ENCODE measurements at regions not wholly inside any gene's neighbourhood (a gene's known extent, or its start where the extent isn't known, plus 50 kb on each side); places are given as distances from the start of the nearest gene placed in this dataset.

- H3K36me3 Mint-ChIP-seq (ENCODE audit: low read depth) = no peaks in the 10 kb centered on the region
- H3K9me3 Mint-ChIP-seq = no peaks in the 10 kb centered on the region
- no peaks in the 10 kb centered on the region for H3K27me3 Mint-ChIP-seq (ENCODE audit: low read depth)
- no peak for DNase-seq (ENCODE audit: low spot score)
- no peaks in the 10 kb centered on the region for H3K4me1 Mint-ChIP-seq (ENCODE audit: low read depth)
- no peak overlapping the region for H3K27ac Mint-ChIP-seq
- no peak overlapping the region for H3K4me3 Mint-ChIP-seq
These were observed 180.2 kb downstream of the CCT6B start for GRCh38 chr17:34781071-34781470.

GRCh38 chr17:34780438-34780837, 180.8 kb downstream of the CCT6B start:
- Mint-ChIP-seq H3K36me3 (ENCODE audit: low read depth) (no peaks in the 10 kb centered on the region), H3K9me3 (no peaks in the 10 kb centered on the region), H3K27ac (no peak overlapping the region), H3K4me3 (no peak overlapping the region), H3K27me3 (ENCODE audit: low read depth) (no peaks in the 10 kb centered on the region), H3K4me1 (ENCODE audit: low read depth) (no peaks in the 10 kb centered on the region)
- no peak for DNase-seq (ENCODE audit: low spot score)

- H3K9me3 Mint-ChIP-seq = no peaks in the 10 kb centered on the region
- no peak for DNase-seq (ENCODE audit: low spot score)
- no peaks in the 10 kb centered on the region for H3K27me3 Mint-ChIP-seq (ENCODE audit: low read depth)
- H3K27ac Mint-ChIP-seq = no peak overlapping the region
- H3K4me3 Mint-ChIP-seq = no peak overlapping the region
- H3K36me3 Mint-ChIP-seq (ENCODE audit: low read depth) = no peaks in the 10 kb centered on the region
- no peaks in the 10 kb centered on the region for H3K4me1 Mint-ChIP-seq (ENCODE audit: low read depth)
These were observed 184.5 kb downstream of the CCT6B start for GRCh38 chr17:34776456-34777443.

- H3K27ac Mint-ChIP-seq = no peak overlapping the region
- H3K4me1 Mint-ChIP-seq (ENCODE audit: low read depth) = no peaks in the 10 kb centered on the region
- H3K36me3 Mint-ChIP-seq (ENCODE audit: low read depth) = no peaks in the 10 kb centered on the region
- no peak overlapping the region for H3K4me3 Mint-ChIP-seq
- no peak for DNase-seq (ENCODE audit: low spot score)
- no peaks in the 10 kb centered on the region for H3K9me3 Mint-ChIP-seq
- H3K27me3 Mint-ChIP-seq (ENCODE audit: low read depth) = no peaks in the 10 kb centered on the region
These were observed 188.2 kb downstream of the CCT6B start for GRCh38 chr17:34773036-34773435.

- Mint-ChIP-seq H3K9me3 (no peaks in the 10 kb centered on the region), H3K36me3 (ENCODE audit: low read depth) (no peaks in the 10 kb centered on the region), H3K27ac (no peak overlapping the region), H3K4me1 (ENCODE audit: low read depth) (no peaks in the 10 kb centered on the region), H3K4me3 (no peak overlapping the region), H3K27me3 (ENCODE audit: low read depth) (no peaks in the 10 kb centered on the region)
- no peak for DNase-seq (ENCODE audit: low spot score)
These were observed 189.4 kb downstream of the CCT6B start for GRCh38 chr17:34771891-34772290.

- no peaks in the 10 kb centered on the region for H3K4me1 Mint-ChIP-seq (ENCODE audit: low read depth)
- H3K27ac Mint-ChIP-seq = no peak overlapping the region
- no peaks in the 10 kb centered on the region for H3K27me3 Mint-ChIP-seq (ENCODE audit: low read depth)
- no peaks in the 10 kb centered on the region for H3K9me3 Mint-ChIP-seq
- H3K36me3 Mint-ChIP-seq (ENCODE audit: low read depth) = no peaks in the 10 kb centered on the region
- H3K4me3 Mint-ChIP-seq = no peak overlapping the region
- DNase-seq (ENCODE audit: low spot score) = no peak
These were observed 190.7 kb downstream of the CCT6B start for GRCh38 chr17:34770586-34770985.

GRCh38 chr17:34769899-34770298, 190.5 kb downstream of the TMEM132E start:
- H3K4me3 Mint-ChIP-seq = no peak overlapping the region
- no peaks in the 10 kb centered on the region for H3K9me3 Mint-ChIP-seq
- no peak for DNase-seq (ENCODE audit: low spot score)
- H3K27ac Mint-ChIP-seq = no peak overlapping the region
- no peaks in the 10 kb centered on the region for H3K36me3 Mint-ChIP-seq (ENCODE audit: low read depth)
- H3K4me1 Mint-ChIP-seq (ENCODE audit: low read depth) = no peaks in the 10 kb centered on the region
- no peaks in the 10 kb centered on the region for H3K27me3 Mint-ChIP-seq (ENCODE audit: low read depth)

GRCh38 chr17:34769049-34769448, 189.7 kb downstream of the TMEM132E start:
- H3K27me3 Mint-ChIP-seq (ENCODE audit: low read depth) = peaks cover 2% of the 10 kb centered on the region
- no peak overlapping the region for H3K27ac Mint-ChIP-seq
- DNase-seq (ENCODE audit: low spot score) = no peak
- no peaks in the 10 kb centered on the region for H3K36me3 Mint-ChIP-seq (ENCODE audit: low read depth)
- no peaks in the 10 kb centered on the region for H3K9me3 Mint-ChIP-seq
- H3K4me1 Mint-ChIP-seq (ENCODE audit: low read depth) = no peaks in the 10 kb centered on the region
- H3K4me3 Mint-ChIP-seq = no peak overlapping the region

GRCh38 chr17:34765291-34765690, 185.9 kb downstream of the TMEM132E start:
- Mint-ChIP-seq H3K27ac (no peak overlapping the region), H3K9me3 (no peaks in the 10 kb centered on the region), H3K4me1 (ENCODE audit: low read depth) (no peaks in the 10 kb centered on the region), H3K4me3 (no peak overlapping the region), H3K27me3 (ENCODE audit: low read depth) (peaks cover 7% of the 10 kb centered on the region), H3K36me3 (ENCODE audit: low read depth) (no peaks in the 10 kb centered on the region)
- DNase-seq (ENCODE audit: low spot score) = no peak

- Mint-ChIP-seq H3K9me3 (no peaks in the 10 kb centered on the region), H3K27ac (no peak overlapping the region), H3K4me1 (ENCODE audit: low read depth) (no peaks in the 10 kb centered on the region), H3K27me3 (ENCODE audit: low read depth) (peaks cover 7% of the 10 kb centered on the region), H3K36me3 (ENCODE audit: low read depth) (no peaks in the 10 kb centered on the region), H3K4me3 (no peak overlapping the region)
- no peak for DNase-seq (ENCODE audit: low spot score)
These were observed 185.3 kb downstream of the TMEM132E start for GRCh38 chr17:34764716-34765115.

GRCh38 chr17:34763728-34764665, 184.6 kb downstream of the TMEM132E start:
- no peak overlapping the region for H3K4me3 Mint-ChIP-seq
- H3K27ac Mint-ChIP-seq = no peak overlapping the region
- no peaks in the 10 kb centered on the region for H3K4me1 Mint-ChIP-seq (ENCODE audit: low read depth)
- no peaks in the 10 kb centered on the region for H3K36me3 Mint-ChIP-seq (ENCODE audit: low read depth)
- DNase-seq (ENCODE audit: low spot score) = no peak
- H3K27me3 Mint-ChIP-seq (ENCODE audit: low read depth) = peaks cover 7% of the 10 kb centered on the region
- H3K9me3 Mint-ChIP-seq = no peaks in the 10 kb centered on the region

- H3K27ac Mint-ChIP-seq = no peak overlapping the region
- no peak for DNase-seq (ENCODE audit: low spot score)
- H3K36me3 Mint-ChIP-seq (ENCODE audit: low read depth) = no peaks in the 10 kb centered on the region
- no peaks in the 10 kb centered on the region for H3K4me1 Mint-ChIP-seq (ENCODE audit: low read depth)
- no peaks in the 10 kb centered on the region for H3K9me3 Mint-ChIP-seq
- H3K4me3 Mint-ChIP-seq = no peak overlapping the region
- peaks cover 7% of the 10 kb centered on the region for H3K27me3 Mint-ChIP-seq (ENCODE audit: low read depth)
These were observed 182.7 kb downstream of the TMEM132E start for GRCh38 chr17:34762078-34762477.

GRCh38 chr17:34761646-34762045, 182.3 kb downstream of the TMEM132E start:
- no peaks in the 10 kb centered on the region for H3K9me3 Mint-ChIP-seq

GRCh38 chr17:34760931-34761495, 181.6 kb downstream of the TMEM132E start:
- peaks cover 7% of the 10 kb centered on the region for H3K27me3 Mint-ChIP-seq (ENCODE audit: low read depth)
- DNase-seq (ENCODE audit: low spot score) = no peak
- no peak overlapping the region for H3K4me3 Mint-ChIP-seq

More at GRCh38 chr17:34761646-34762045, 182.3 kb downstream of the TMEM132E start:
- Mint-ChIP-seq H3K4me1 (ENCODE audit: low read depth) (no peaks in the 10 kb centered on the region), H3K27me3 (ENCODE audit: low read depth) (peaks cover 7% of the 10 kb centered on the region), H3K4me3 (no peak overlapping the region), H3K27ac (no peak overlapping the region), H3K36me3 (ENCODE audit: low read depth) (no peaks in the 10 kb centered on the region)
- DNase-seq (ENCODE audit: low spot score) = no peak

More at GRCh38 chr17:34760931-34761495, 181.6 kb downstream of the TMEM132E start:
- Mint-ChIP-seq H3K9me3 (no peaks in the 10 kb centered on the region), H3K27ac (no peak overlapping the region), H3K4me1 (ENCODE audit: low read depth) (no peaks in the 10 kb centered on the region), H3K36me3 (ENCODE audit: low read depth) (no peaks in the 10 kb centered on the region)

Data from T-helper 2 cell treated with Interferon-gamma antibody and Interleukin-4, amounts not matched to agents 5 μg/mL and 100 μg/mL, for 36 hours (primary cell).